GM12878 (cell line): ENCODE measurements at regions not wholly inside any gene's neighbourhood (a gene's known extent, or its start where the extent isn't known, plus 50 kb on each side); places are given as distances from the start of the nearest gene placed in this dataset.

Source experiments
- ATAC-seq: fragments of 200-7000 bp; cut with Tn5 transposase; 3 replicates; pipeline ENCODE4 v1.9.1; 2020; ENCODE audit warnings: mild to moderate bottlenecking, moderate library complexity
- BruUV-seq: library from RNA; stranded (reverse); fragments of 400-500 nt; replicated peaks from 2 replicates; lab custom pipeline; 2021; lab: Mats Ljungman, UMichigan
- CTCF ChIA-PET: fragments of 300-600 bp; sonication (Branson Sonifier 250); formaldehyde crosslinking; extraction: SDS; loops from one replicate; lab custom pipeline; 2021; ENCODE audit warnings: inconsistent platforms; lab: Yijun Ruan, JAX
- POLR2A ChIA-PET: fragments of 350-600 bp; formaldehyde crosslinking; extraction: SDS; loops from one replicate; lab custom pipeline; 2021; ENCODE audit warnings: inconsistent platforms; lab: Charles Lee
- RAD21 ChIA-PET: fragments of 300-600 bp; sonication (Branson Sonifier 250); formaldehyde crosslinking; loops from one replicate; lab custom pipeline; 2023; ENCODE audit warnings: antibody characterized with exemption; ENCODE audit not compliant: unreplicated experiment; lab: Charles Lee
- SMC1A ChIA-PET: fragments of 300-600 bp; sonication (Branson Sonifier 250); formaldehyde crosslinking; loops from one replicate; lab custom pipeline; 2023; ENCODE audit not compliant: unreplicated experiment, uncharacterized antibody; lab: Charles Lee
- DNase-seq: peaks from one replicate; pipeline ENCODE4 v3.0.0-alpha.2; 2011; ENCODE audit warnings: low read depth, low spot score
- FAIRE-seq: peaks from 3 replicates; lab custom pipeline; 2011; peaks lifted over from hg19 to GRCh38; lab: Jason Lieb, UNC
- H2AFZ ChIP-seq: 2 replicates; pipeline ENCODE4 v1.6.0; 2011; ENCODE audit warnings: low read depth, low read length, control low read depth; ENCODE audit not compliant: control insufficient read depth
- H3K27ac ChIP-seq: 2 replicates; pipeline ENCODE4 v1.5.1; 2011; ENCODE audit warnings: control low read depth; ENCODE audit not compliant: control insufficient read depth, insufficient read depth
- H3K27me3 ChIP-seq, 2 experiments: replicated peaks in 1 of 2; 2 replicates each; pipeline versions ENCODE4 v1.6.0 to v1.6.1; 2011; ENCODE audit warnings: low read length in 1 of 2; ENCODE audit not compliant: control insufficient read depth in 2 of 2, insufficient read depth in 2 of 2
- H3K36me3 ChIP-seq, 2 experiments: 2 replicates each; pipeline ENCODE4 v1.5.1; 2011; ENCODE audit warnings: low read length in 1 of 2; ENCODE audit not compliant: control insufficient read depth in 2 of 2, insufficient read depth in 2 of 2
- H3K4me1 ChIP-seq: 2 replicates; pipeline ENCODE4 v1.6.1; 2011; ENCODE audit warnings: mild to moderate bottlenecking, low read length, moderate library complexity, mixed read lengths; ENCODE audit not compliant: control insufficient read depth, insufficient read depth
- H3K4me2 ChIP-seq: 2 replicates; pipeline ENCODE4 v1.6.0; 2011; ENCODE audit warnings: control low read depth; ENCODE audit not compliant: control insufficient read depth, insufficient read depth
- H3K4me3 ChIP-seq: fragments of 200-600 bp; sonication (generic); 2 replicates; pipeline ENCODE4 v1.5.1; 2016
- H3K79me2 ChIP-seq: 2 replicates; pipeline ENCODE4 v1.6.0; 2011; ENCODE audit warnings: low read length; ENCODE audit not compliant: control insufficient read depth, insufficient read depth
- H3K9ac ChIP-seq: 2 replicates; pipeline ENCODE4 v1.8.0; 2011; ENCODE audit warnings: low read length, control low read depth, mixed read lengths; ENCODE audit not compliant: control insufficient read depth, insufficient read depth
- H3K9me3 ChIP-seq: replicated peaks from 3 replicates; pipeline ENCODE4 v1.5.1; 2011; ENCODE audit warnings: mild to moderate bottlenecking, low read length; ENCODE audit not compliant: control insufficient read depth, insufficient read depth
- H4K20me1 ChIP-seq: 2 replicates; pipeline ENCODE4 v1.6.0; 2011; ENCODE audit not compliant: control insufficient read depth, insufficient read depth
- BRCA1 ChIP-seq: IDR thresholded peaks from 2 replicates; pipeline ENCODE4 v1.6.1; 2011; ENCODE audit warnings: low read depth, low read length, improper control_type of control experiment
- CBX5 ChIP-seq: sonication (generic); IDR thresholded peaks from 2 replicates; pipeline ENCODE4 v1.6.1; 2016; ENCODE audit warnings: low read depth, moderate library complexity, mild to moderate bottlenecking, inconsistent platforms
- CHD2 ChIP-seq: IDR thresholded peaks from 2 replicates; pipeline ENCODE4 v1.6.1; 2011; ENCODE audit warnings: low read depth, low read length, improper control_type of control experiment, borderline replicate concordance
- IRF4 ChIP-seq: IDR thresholded peaks from 2 replicates; pipeline ENCODE4 v1.6.1; 2011; ENCODE audit warnings: low read depth, low read length
- MYC ChIP-seq: IDR thresholded peaks from 2 replicates; pipeline ENCODE4 v1.6.1; 2011; ENCODE audit warnings: mild to moderate bottlenecking, low read length, moderate library complexity, inconsistent platforms; ENCODE audit not compliant: insufficient read depth, insufficient replicate concordance, insufficient read length, severe bottlenecking
- NR2C1 ChIP-seq: fragments of 450-650 bp; IDR thresholded peaks from 2 replicates; pipeline ENCODE4 v1.6.1; 2017; ENCODE audit warnings: antibody characterized with exemption, mild to moderate bottlenecking, moderate library complexity
- NR2C2 ChIP-seq: IDR thresholded peaks from 2 replicates; pipeline ENCODE4 v1.6.1; 2011; ENCODE audit warnings: borderline replicate concordance, low read depth; ENCODE audit not compliant: control insufficient read depth, insufficient read length
- RFX5 ChIP-seq: IDR thresholded peaks from 2 replicates; pipeline ENCODE4 v1.6.1; 2011; ENCODE audit warnings: low read depth, low read length, improper control_type of control experiment
- TBL1XR1 ChIP-seq: IDR thresholded peaks from 2 replicates; pipeline ENCODE4 v1.6.1; 2012; ENCODE audit warnings: low read depth, low read length, improper control_type of control experiment
- ZNF207 ChIP-seq: fragments of 450-650 bp; IDR thresholded peaks from 2 replicates; pipeline ENCODE4 v1.6.1; 2014; ENCODE audit warnings: antibody characterized with exemption, mild to moderate bottlenecking, borderline replicate concordance
- WGBS: methylation state at CpG from one replicate; pipeline ENCODE4 v1.1.6; 2016; ENCODE audit warnings: low lambda C conversion rate; ENCODE audit not compliant: insufficient replicate concordance, insufficient coverage; ENCODE audit errors: missing lambda C conversion rate; 5-methylcytosine and 5-hydroxymethylcytosine counted together
- in situ Hi-C: fragments of 300-500 bp; cut with MboI; formaldehyde crosslinking; loops from 9 replicates; pipeline ENCODE4 v1.14.3; 2018; ENCODE audit warnings: mixed read lengths
- intact Hi-C: fragments of 100-400 bp; cut with micrococcal nuclease; formaldehyde crosslinking; loops from one replicate; pipeline ENCODE4 v1.14.2; 2022; ENCODE audit not compliant: unreplicated experiment
- TF ChIP-seq, protein P1 (sequence below): IDR thresholded peaks from 2 replicates; pipeline ENCODE4 v1.6.1; 2012; ENCODE audit warnings: mild to moderate bottlenecking, low read depth, low read length
- TF ChIP-seq, protein P2 (sequence below): fragments of 450-650 bp; IDR thresholded peaks from 2 replicates; pipeline ENCODE4 v1.6.1; 2017; ENCODE audit warnings: antibody characterized with exemption, mild to moderate bottlenecking, moderate library complexity
- TF ChIP-seq, protein P3 (sequence below), 3 experiments: IDR thresholded peaks in 2 of 3; conservative IDR thresholded peaks in 1 of 3; 2 replicates each; pipeline ENCODE4 v1.5.1; 2011; ENCODE audit warnings: low read depth in 3 of 3, low read length in 3 of 3, mild to moderate bottlenecking in 3 of 3, control low read depth in 2 of 3, moderate library complexity in 2 of 3, inconsistent platforms in 1 of 3, mixed read lengths in 1 of 3; ENCODE audit not compliant: control insufficient read depth in 2 of 3, insufficient read depth in 1 of 3; ENCODE audit errors: extremely low read depth in 1 of 3
- TF ChIP-seq, protein P4 (sequence below): fragments of 450-650 bp; conservative IDR thresholded peaks from 2 replicates; pipeline ENCODE4 v1.6.1; 2017; ENCODE audit warnings: mild to moderate bottlenecking, moderate library complexity

DNA sequence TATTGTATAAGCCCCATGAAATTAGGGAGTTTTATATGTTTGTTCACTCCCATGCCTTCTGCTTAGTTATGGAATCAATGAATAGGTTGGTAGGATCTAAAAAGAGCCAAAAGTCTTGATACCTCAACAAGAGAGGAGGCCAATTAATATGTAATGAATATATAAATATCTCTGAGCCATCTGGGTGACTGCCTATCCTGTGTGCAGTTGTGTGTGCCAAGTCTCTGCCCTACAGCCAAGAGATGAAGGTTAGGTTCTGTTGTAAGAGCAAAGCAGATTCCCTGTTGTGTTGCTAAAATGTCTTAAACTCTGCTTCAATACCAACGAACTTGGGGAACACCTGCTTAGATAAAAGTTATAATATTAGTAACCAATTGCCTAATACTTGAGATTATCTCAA is 61.8 kb upstream of the GORAB start:
- H3K4me1 ChIP-seq, result no peaks in the 10 kb centered on the region
- H4K20me1 ChIP-seq, result no peaks in the 10 kb centered on the region
- WGBS, result 0% methylated on average over 1 of the region's 1 CpG
- ATAC-seq (no peak), DNase-seq (no peak), FAIRE-seq (no peak)
- no TSS peak for BruUV-seq
- H3K4me3 ChIP-seq, result no peak overlapping the region
- H3K79me2 ChIP-seq, result no peaks in the 10 kb centered on the region
- intact Hi-C loops, result no loop called here
- SMC1A ChIA-PET, result interaction anchor here (1.1 kb wide), 1 partner anchor 63 kb away, joined by 3 read pairs; no protein-coding TSS in a partner anchor
- POLR2A ChIA-PET, result no interaction called here
- H3K27ac ChIP-seq, result no peak overlapping the region
- CTCF ChIA-PET, result no interaction called here
- RAD21 ChIA-PET, result no interaction called here
- H3K4me2 ChIP-seq, result no peak overlapping the region
- in situ Hi-C loops, result no loop called here
- no peaks in the 10 kb centered on the region for H3K9me3 ChIP-seq
- no peak overlapping the region for H2AFZ ChIP-seq
- H3K9ac ChIP-seq, result no peak overlapping the region
- H3K27me3 ChIP-seq, result no peaks in the 10 kb centered on the region
- H3K36me3 ChIP-seq, result no peaks in the 10 kb centered on the region
- no peak for TF ChIP-seq CHD2
- no peak for TF ChIP-seq RFX5
- TF ChIP-seq NR2C2, result no peak
- TF ChIP-seq, protein P1, sequence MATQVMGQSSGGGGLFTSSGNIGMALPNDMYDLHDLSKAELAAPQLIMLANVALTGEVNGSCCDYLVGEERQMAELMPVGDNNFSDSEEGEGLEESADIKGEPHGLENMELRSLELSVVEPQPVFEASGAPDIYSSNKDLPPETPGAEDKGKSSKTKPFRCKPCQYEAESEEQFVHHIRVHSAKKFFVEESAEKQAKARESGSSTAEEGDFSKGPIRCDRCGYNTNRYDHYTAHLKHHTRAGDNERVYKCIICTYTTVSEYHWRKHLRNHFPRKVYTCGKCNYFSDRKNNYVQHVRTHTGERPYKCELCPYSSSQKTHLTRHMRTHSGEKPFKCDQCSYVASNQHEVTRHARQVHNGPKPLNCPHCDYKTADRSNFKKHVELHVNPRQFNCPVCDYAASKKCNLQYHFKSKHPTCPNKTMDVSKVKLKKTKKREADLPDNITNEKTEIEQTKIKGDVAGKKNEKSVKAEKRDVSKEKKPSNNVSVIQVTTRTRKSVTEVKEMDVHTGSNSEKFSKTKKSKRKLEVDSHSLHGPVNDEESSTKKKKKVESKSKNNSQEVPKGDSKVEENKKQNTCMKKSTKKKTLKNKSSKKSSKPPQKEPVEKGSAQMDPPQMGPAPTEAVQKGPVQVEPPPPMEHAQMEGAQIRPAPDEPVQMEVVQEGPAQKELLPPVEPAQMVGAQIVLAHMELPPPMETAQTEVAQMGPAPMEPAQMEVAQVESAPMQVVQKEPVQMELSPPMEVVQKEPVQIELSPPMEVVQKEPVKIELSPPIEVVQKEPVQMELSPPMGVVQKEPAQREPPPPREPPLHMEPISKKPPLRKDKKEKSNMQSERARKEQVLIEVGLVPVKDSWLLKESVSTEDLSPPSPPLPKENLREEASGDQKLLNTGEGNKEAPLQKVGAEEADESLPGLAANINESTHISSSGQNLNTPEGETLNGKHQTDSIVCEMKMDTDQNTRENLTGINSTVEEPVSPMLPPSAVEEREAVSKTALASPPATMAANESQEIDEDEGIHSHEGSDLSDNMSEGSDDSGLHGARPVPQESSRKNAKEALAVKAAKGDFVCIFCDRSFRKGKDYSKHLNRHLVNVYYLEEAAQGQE, result no peak
- TF ChIP-seq BRCA1, result no peak
- no peak for TF ChIP-seq IRF4
- TF ChIP-seq, protein P2, sequence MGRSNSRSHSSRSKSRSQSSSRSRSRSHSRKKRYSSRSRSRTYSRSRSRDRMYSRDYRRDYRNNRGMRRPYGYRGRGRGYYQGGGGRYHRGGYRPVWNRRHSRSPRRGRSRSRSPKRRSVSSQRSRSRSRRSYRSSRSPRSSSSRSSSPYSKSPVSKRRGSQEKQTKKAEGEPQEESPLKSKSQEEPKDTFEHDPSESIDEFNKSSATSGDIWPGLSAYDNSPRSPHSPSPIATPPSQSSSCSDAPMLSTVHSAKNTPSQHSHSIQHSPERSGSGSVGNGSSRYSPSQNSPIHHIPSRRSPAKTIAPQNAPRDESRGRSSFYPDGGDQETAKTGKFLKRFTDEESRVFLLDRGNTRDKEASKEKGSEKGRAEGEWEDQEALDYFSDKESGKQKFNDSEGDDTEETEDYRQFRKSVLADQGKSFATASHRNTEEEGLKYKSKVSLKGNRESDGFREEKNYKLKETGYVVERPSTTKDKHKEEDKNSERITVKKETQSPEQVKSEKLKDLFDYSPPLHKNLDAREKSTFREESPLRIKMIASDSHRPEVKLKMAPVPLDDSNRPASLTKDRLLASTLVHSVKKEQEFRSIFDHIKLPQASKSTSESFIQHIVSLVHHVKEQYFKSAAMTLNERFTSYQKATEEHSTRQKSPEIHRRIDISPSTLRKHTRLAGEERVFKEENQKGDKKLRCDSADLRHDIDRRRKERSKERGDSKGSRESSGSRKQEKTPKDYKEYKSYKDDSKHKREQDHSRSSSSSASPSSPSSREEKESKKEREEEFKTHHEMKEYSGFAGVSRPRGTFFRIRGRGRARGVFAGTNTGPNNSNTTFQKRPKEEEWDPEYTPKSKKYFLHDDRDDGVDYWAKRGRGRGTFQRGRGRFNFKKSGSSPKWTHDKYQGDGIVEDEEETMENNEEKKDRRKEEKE, result no peak
- TF ChIP-seq NR2C1, result no peak
- no peak for TF ChIP-seq TBL1XR1
- no peak for TF ChIP-seq MYC
- TF ChIP-seq CBX5, result no peak
- TF ChIP-seq ZNF207, result no peak
- TF ChIP-seq, protein P3, sequence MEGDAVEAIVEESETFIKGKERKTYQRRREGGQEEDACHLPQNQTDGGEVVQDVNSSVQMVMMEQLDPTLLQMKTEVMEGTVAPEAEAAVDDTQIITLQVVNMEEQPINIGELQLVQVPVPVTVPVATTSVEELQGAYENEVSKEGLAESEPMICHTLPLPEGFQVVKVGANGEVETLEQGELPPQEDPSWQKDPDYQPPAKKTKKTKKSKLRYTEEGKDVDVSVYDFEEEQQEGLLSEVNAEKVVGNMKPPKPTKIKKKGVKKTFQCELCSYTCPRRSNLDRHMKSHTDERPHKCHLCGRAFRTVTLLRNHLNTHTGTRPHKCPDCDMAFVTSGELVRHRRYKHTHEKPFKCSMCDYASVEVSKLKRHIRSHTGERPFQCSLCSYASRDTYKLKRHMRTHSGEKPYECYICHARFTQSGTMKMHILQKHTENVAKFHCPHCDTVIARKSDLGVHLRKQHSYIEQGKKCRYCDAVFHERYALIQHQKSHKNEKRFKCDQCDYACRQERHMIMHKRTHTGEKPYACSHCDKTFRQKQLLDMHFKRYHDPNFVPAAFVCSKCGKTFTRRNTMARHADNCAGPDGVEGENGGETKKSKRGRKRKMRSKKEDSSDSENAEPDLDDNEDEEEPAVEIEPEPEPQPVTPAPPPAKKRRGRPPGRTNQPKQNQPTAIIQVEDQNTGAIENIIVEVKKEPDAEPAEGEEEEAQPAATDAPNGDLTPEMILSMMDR (IDR thresholded peaks at IDR 0.05 in 2 of 3, conservative IDR thresholded peaks at IDR 0.05 in 1 of 3; ENCODE audit: control insufficient read depth in 2 of 3, extremely low read depth in 1 of 3, insufficient read depth in 1 of 3, low read depth in 3 of 3, low read length in 3 of 3), result no peak
- TF ChIP-seq, protein P4, sequence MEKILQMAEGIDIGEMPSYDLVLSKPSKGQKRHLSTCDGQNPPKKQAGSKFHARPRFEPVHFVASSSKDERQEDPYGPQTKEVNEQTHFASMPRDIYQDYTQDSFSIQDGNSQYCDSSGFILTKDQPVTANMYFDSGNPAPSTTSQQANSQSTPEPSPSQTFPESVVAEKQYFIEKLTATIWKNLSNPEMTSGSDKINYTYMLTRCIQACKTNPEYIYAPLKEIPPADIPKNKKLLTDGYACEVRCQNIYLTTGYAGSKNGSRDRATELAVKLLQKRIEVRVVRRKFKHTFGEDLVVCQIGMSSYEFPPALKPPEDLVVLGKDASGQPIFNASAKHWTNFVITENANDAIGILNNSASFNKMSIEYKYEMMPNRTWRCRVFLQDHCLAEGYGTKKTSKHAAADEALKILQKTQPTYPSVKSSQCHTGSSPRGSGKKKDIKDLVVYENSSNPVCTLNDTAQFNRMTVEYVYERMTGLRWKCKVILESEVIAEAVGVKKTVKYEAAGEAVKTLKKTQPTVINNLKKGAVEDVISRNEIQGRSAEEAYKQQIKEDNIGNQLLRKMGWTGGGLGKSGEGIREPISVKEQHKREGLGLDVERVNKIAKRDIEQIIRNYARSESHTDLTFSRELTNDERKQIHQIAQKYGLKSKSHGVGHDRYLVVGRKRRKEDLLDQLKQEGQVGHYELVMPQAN, result no peak
